ENCODE measurements at regions not wholly inside any gene's neighbourhood (a gene's known extent, or its start where the extent isn't known, plus 50 kb on each side); places are given as distances from the start of the nearest gene placed in this dataset.

DNA sequence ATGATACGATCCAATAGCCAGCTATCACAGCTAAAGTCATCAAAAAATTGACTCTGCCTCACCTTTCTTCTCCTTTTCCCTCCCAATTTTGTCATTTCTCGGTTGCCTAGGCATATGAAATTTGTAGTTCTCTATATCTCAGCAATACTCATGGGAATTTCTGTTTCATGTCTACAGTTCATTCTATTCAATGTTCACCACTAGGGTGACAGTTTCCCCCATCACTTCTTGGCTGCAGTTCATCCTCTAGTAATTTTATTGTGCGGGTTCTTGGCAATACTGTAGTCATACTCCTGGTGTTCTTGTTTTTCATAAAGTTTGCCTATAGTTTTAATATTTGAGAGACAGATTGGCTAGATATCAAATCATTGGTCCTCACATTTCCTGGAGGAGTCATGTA is 872.2 kb upstream of the ID2 start:
- Histone ChIP-seq H3K27me3 (ENCODE audit: control insufficient read depth in 2 of 2, insufficient read depth in 2 of 2, low read length in 2 of 2) (no peaks in the 10 kb centered on the region), H3K4me2 (ENCODE audit: insufficient read depth, low read length) (no peak overlapping the region), H3K9me1 (ENCODE audit: control insufficient read depth, insufficient read depth, low read length) (no peaks in the 10 kb centered on the region), H3K36me3 (ENCODE audit: control insufficient read depth, insufficient read depth, low read length) (no peaks in the 10 kb centered on the region), H3K4me3 (no peak overlapping the region), H3K9me3 (replicated peaks; ENCODE audit: control insufficient read depth, insufficient read depth, low read depth, low read length) (no peaks in the 10 kb centered on the region), H3K79me2 (ENCODE audit: control insufficient read depth, insufficient read depth, low read length) (no peaks in the 10 kb centered on the region), H3K9ac (ENCODE audit: insufficient read depth in 1 of 2, low read depth in 2 of 2, low read length in 2 of 2) (no peak overlapping the region), H3K4me1 (replicated peaks in 1 of 2; ENCODE audit: control insufficient read depth in 2 of 2, insufficient read depth in 2 of 2, low read length in 2 of 2) (no peaks in the 10 kb centered on the region), H2AFZ (ENCODE audit: low read depth, low read length) (no peak overlapping the region), H4K20me1 (replicated peaks; ENCODE audit: control insufficient read depth, insufficient read depth, low read length) (no peaks in the 10 kb centered on the region), H3K27ac (ENCODE audit: extremely low read depth, low read depth, low read length) (no peak overlapping the region)
- POLR2A ChIA-PET: no interaction called here
- in situ Hi-C loops (cut with MboI): no loop called here
- ATAC-seq (no peak), DNase-seq (ENCODE audit: extremely low read depth in 1 of 4, low spot score in 3 of 4) (no peak), FAIRE-seq (no peak)
- BruUV-seq (replicated peaks): no TSS peak
- TF ChIP-seq, protein P1, sequence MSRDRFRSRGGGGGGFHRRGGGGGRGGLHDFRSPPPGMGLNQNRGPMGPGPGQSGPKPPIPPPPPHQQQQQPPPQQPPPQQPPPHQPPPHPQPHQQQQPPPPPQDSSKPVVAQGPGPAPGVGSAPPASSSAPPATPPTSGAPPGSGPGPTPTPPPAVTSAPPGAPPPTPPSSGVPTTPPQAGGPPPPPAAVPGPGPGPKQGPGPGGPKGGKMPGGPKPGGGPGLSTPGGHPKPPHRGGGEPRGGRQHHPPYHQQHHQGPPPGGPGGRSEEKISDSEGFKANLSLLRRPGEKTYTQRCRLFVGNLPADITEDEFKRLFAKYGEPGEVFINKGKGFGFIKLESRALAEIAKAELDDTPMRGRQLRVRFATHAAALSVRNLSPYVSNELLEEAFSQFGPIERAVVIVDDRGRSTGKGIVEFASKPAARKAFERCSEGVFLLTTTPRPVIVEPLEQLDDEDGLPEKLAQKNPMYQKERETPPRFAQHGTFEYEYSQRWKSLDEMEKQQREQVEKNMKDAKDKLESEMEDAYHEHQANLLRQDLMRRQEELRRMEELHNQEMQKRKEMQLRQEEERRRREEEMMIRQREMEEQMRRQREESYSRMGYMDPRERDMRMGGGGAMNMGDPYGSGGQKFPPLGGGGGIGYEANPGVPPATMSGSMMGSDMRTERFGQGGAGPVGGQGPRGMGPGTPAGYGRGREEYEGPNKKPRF (IDR thresholded peaks at IDR 0.05; ENCODE audit: low read depth, low read length): no peak
- TF ChIP-seq, protein P2, sequence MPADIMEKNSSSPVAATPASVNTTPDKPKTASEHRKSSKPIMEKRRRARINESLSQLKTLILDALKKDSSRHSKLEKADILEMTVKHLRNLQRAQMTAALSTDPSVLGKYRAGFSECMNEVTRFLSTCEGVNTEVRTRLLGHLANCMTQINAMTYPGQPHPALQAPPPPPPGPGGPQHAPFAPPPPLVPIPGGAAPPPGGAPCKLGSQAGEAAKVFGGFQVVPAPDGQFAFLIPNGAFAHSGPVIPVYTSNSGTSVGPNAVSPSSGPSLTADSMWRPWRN (IDR thresholded peaks at IDR 0.05; ENCODE audit: low read depth): no peak
- TF ChIP-seq CAMTA2 (CRISPR knock-in tag; conservative IDR thresholded peaks at IDR 0.05): no peak
- no peak for TF ChIP-seq STAT5A (IDR thresholded peaks at IDR 0.05; ENCODE audit: borderline replicate concordance, low read length)
- no peak for TF ChIP-seq ZNF717 (CRISPR knock-in tag; IDR thresholded peaks at IDR 0.05)
- no peak for TF ChIP-seq KLF10 (CRISPR knock-in tag; IDR thresholded peaks at IDR 0.05)
- TF ChIP-seq NFRKB (IDR thresholded peaks at IDR 0.05; ENCODE audit: low read depth): no peak
- TF ChIP-seq POLR2A (conservative IDR thresholded peaks at IDR 0.05): no peak
- TF ChIP-seq, protein P3, sequence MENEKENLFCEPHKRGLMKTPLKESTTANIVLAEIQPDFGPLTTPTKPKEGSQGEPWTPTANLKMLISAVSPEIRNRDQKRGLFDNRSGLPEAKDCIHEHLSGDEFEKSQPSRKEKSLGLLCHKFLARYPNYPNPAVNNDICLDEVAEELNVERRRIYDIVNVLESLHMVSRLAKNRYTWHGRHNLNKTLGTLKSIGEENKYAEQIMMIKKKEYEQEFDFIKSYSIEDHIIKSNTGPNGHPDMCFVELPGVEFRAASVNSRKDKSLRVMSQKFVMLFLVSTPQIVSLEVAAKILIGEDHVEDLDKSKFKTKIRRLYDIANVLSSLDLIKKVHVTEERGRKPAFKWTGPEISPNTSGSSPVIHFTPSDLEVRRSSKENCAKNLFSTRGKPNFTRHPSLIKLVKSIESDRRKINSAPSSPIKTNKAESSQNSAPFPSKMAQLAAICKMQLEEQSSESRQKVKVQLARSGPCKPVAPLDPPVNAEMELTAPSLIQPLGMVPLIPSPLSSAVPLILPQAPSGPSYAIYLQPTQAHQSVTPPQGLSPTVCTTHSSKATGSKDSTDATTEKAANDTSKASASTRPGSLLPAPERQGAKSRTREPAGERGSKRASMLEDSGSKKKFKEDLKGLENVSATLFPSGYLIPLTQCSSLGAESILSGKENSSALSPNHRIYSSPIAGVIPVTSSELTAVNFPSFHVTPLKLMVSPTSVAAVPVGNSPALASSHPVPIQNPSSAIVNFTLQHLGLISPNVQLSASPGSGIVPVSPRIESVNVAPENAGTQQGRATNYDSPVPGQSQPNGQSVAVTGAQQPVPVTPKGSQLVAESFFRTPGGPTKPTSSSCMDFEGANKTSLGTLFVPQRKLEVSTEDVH (IDR thresholded peaks at IDR 0.05; ENCODE audit: low read depth, partially characterized antibody): no peak
- TF ChIP-seq MAFK (IDR thresholded peaks at IDR 0.05; ENCODE audit: low read length): no peak
- 2% methylated on average over 3 of the region's 3 CpGs for WGBS (ENCODE audit: insufficient coverage, low coverage, missing lambda C conversion rate)
- intact Hi-C loops (cut with micrococcal nuclease): no loop called here
- CTCF ChIA-PET (ENCODE audit: low intra/inter-chr PET ratio): no interaction called here

All from K562 (cell line).